ENCODE measurements at regions not wholly inside any gene's neighbourhood (a gene's known extent, or its start where the extent isn't known, plus 50 kb on each side); places are given as distances from the start of the nearest gene placed in this dataset.

- TF ChIP-seq ZBTB40 (IDR thresholded peaks at IDR 0.05; ENCODE audit: borderline replicate concordance) (no peak), JUNB (IDR thresholded peaks at IDR 0.05) (no peak), ZNF622 (IDR thresholded peaks at IDR 0.05) (no peak), EED (IDR thresholded peaks at IDR 0.05; ENCODE audit: low read depth) (no peak), SMAD5 (IDR thresholded peaks at IDR 0.05; ENCODE audit: low read depth) (no peak), NFYA (IDR thresholded peaks at IDR 0.05; ENCODE audit: borderline replicate concordance, low read depth, low read length) (no peak), SREBF2 (IDR thresholded peaks at IDR 0.05; ENCODE audit: low read length) (no peak), KLF5 (IDR thresholded peaks at IDR 0.05; ENCODE audit: partially characterized antibody) (no peak), RUNX3 (IDR thresholded peaks at IDR 0.05; ENCODE audit: low read length) (no peak), IRF4 (IDR thresholded peaks at IDR 0.05; ENCODE audit: low read depth, low read length) (no peak)
These were observed 219.7 kb downstream of the BARX2 start (continued) for GRCh38 chr11:129595038-129595962.

- no TSS peak for BruUV-seq (replicated peaks)
- Histone ChIP-seq H3K9me3 (replicated peaks; ENCODE audit: control insufficient read depth, insufficient read depth, low read length) (no peaks in the 10 kb centered on the region), H2AFZ (ENCODE audit: control insufficient read depth, low read depth, low read length) (no peak overlapping the region), H3K4me1 (ENCODE audit: control insufficient read depth, insufficient read depth, low read length) (no peaks in the 10 kb centered on the region), H3K4me2 (ENCODE audit: control insufficient read depth, insufficient read depth) (no peak overlapping the region), H3K4me3 (no peak overlapping the region), H3K27ac (ENCODE audit: control insufficient read depth, insufficient read depth) (no peak overlapping the region), H3K79me2 (ENCODE audit: control insufficient read depth, insufficient read depth, low read length) (no peaks in the 10 kb centered on the region), H3K9ac (ENCODE audit: control insufficient read depth, insufficient read depth, low read length) (no peak overlapping the region), H4K20me1 (ENCODE audit: control insufficient read depth, insufficient read depth) (no peaks in the 10 kb centered on the region), H3K27me3 (replicated peaks in 1 of 2; ENCODE audit: control insufficient read depth in 2 of 2, insufficient read depth in 2 of 2, low read length in 1 of 2) (no peaks in the 10 kb centered on the region), H3K36me3 (ENCODE audit: control insufficient read depth in 2 of 2, insufficient read depth in 2 of 2, low read length in 1 of 2) (no peaks in the 10 kb centered on the region)
- 0% methylated on average over 4 of the region's 4 CpGs for WGBS (ENCODE audit: insufficient coverage, insufficient replicate concordance, low lambda C conversion rate, missing lambda C conversion rate)
- intact Hi-C loops (cut with micrococcal nuclease; ENCODE audit: unreplicated experiment): no loop called here
- SMC1A ChIA-PET (ENCODE audit: uncharacterized antibody, unreplicated experiment): no interaction called here
- POLR2A ChIA-PET: no interaction called here
- RAD21 ChIA-PET (ENCODE audit: unreplicated experiment): no interaction called here
- ATAC-seq (no peak), FAIRE-seq (no peak), DNase-seq (ENCODE audit: low read depth, low spot score) (no peak)
- in situ Hi-C loops (cut with MboI): no loop called here
- CTCF ChIA-PET: no interaction called here
- TF ChIP-seq ASH2L (IDR thresholded peaks at IDR 0.05; ENCODE audit: borderline replicate concordance, low read depth): no peak
- TF ChIP-seq, protein P1, sequence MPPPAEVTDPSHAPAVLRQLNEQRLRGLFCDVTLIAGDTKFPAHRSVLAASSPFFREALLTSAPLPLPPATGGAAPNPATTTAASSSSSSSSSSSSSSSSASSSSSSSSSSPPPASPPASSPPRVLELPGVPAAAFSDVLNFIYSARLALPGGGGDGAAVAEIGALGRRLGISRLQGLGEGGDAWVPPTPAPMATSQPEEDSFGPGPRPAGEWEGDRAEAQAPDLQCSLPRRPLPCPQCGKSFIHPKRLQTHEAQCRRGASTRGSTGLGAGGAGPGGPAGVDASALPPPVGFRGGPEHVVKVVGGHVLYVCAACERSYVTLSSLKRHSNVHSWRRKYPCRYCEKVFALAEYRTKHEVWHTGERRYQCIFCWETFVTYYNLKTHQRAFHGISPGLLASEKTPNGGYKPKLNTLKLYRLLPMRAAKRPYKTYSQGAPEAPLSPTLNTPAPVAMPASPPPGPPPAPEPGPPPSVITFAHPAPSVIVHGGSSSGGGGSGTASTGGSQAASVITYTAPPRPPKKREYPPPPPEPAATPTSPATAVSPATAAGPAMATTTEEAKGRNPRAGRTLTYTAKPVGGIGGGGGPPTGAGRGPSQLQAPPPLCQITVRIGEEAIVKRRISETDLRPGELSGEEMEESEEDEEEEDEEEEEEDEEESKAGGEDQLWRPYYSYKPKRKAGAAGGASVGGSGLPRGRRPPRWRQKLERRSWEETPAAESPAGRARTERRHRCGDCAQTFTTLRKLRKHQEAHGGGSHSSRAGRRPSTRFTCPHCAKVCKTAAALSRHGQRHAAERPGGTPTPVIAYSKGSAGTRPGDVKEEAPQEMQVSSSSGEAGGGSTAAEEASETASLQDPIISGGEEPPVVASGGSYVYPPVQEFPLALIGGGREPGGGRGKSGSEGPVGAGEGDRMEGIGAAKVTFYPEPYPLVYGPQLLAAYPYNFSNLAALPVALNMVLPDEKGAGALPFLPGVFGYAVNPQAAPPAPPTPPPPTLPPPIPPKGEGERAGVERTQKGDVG (CRISPR knock-in tag; IDR thresholded peaks at IDR 0.05): no peak
- TF ChIP-seq HDAC6 (IDR thresholded peaks at IDR 0.05; ENCODE audit: unreplicated experiment): no peak
- TF ChIP-seq MEF2A (IDR thresholded peaks at IDR 0.05; ENCODE audit: insufficient read depth, low read depth, low read length): no peak
- TF ChIP-seq CHD2 (IDR thresholded peaks at IDR 0.05; ENCODE audit: borderline replicate concordance, low read depth, low read length): no peak
- TF ChIP-seq BRCA1 (IDR thresholded peaks at IDR 0.05; ENCODE audit: low read depth, low read length): no peak
- no peak for TF ChIP-seq EED (IDR thresholded peaks at IDR 0.05; ENCODE audit: low read depth)
These were observed 219.3 kb upstream of the TMEM45B start for GRCh38 chr11:129596351-129596750.
